Trophoblast cell (in vitro differentiated cells and primary cell): ENCODE measurements at regions not wholly inside any gene's neighbourhood (a gene's known extent, or its start where the extent isn't known, plus 50 kb on each side); places are given as distances from the start of the nearest gene placed in this dataset.
A peak's percentile ranks its signal among the peaks of the same experiment; 100 is the strongest.

Source experiments
- DNase-seq, 2 donors: peaks; one replicate each; pipeline ENCODE4 v3.0.0-alpha.2; 2016
- H2AFZ ChIP-seq: 2 replicates; pipeline ENCODE4 v1.6.1; 2013; ENCODE audit warnings: low read length, moderate library complexity, mild to moderate bottlenecking; ENCODE audit not compliant: insufficient read depth, poor library complexity
- H2AK5ac ChIP-seq: 2 replicates; pipeline ENCODE4 v1.6.1; 2013; ENCODE audit warnings: mild to moderate bottlenecking, low read length
- H2BK120ac ChIP-seq: 2 replicates; pipeline ENCODE4 v1.6.1; 2013; ENCODE audit warnings: low read length, mild to moderate bottlenecking, moderate library complexity; ENCODE audit not compliant: insufficient read depth, poor library complexity
- H2BK12ac ChIP-seq: 2 replicates; pipeline ENCODE4 v1.6.1; 2013; ENCODE audit warnings: mild to moderate bottlenecking, low read length, moderate library complexity
- H2BK5ac ChIP-seq: 2 replicates; pipeline ENCODE4 v1.6.1; 2013; ENCODE audit warnings: low read length, low read depth, moderate library complexity, mild to moderate bottlenecking; ENCODE audit not compliant: poor library complexity
- H3K14ac ChIP-seq: 2 replicates; pipeline ENCODE4 v1.6.1; 2013; ENCODE audit warnings: mild to moderate bottlenecking, low read length
- H3K18ac ChIP-seq: 2 replicates; pipeline ENCODE4 v1.6.1; 2013; ENCODE audit warnings: mild to moderate bottlenecking, low read length
- H3K23ac ChIP-seq: 2 replicates; pipeline ENCODE4 v1.6.1; 2013; ENCODE audit warnings: low read length
- H3K27ac ChIP-seq: 2 replicates; pipeline ENCODE4 v1.5.1; 2013; ENCODE audit warnings: low read depth, mild to moderate bottlenecking, inconsistent platforms, low read length, moderate library complexity
- H3K27me3 ChIP-seq: 2 replicates; pipeline ENCODE4 v1.6.1; 2013; ENCODE audit warnings: inconsistent platforms, mild to moderate bottlenecking, low read length, moderate library complexity; ENCODE audit not compliant: insufficient read depth
- H3K36me3 ChIP-seq, 2 experiments: 1 replicate in 1 of 2; 2 replicates in 1 of 2; pipeline ENCODE4 v1.6.1; 2013; ENCODE audit warnings: low read length in 2 of 2, mild to moderate bottlenecking in 2 of 2, moderate library complexity in 1 of 2; ENCODE audit not compliant: insufficient read depth in 2 of 2, control insufficient read depth in 1 of 2
- H3K4ac ChIP-seq: 2 replicates; pipeline ENCODE4 v1.6.1; 2013; ENCODE audit warnings: low read depth, mild to moderate bottlenecking, low read length, moderate library complexity
- H3K4me1 ChIP-seq, 2 experiments: 1 replicate in 1 of 2; 2 replicates in 1 of 2; pipeline ENCODE4 v1.6.1; 2013; ENCODE audit warnings: low read length in 2 of 2, mild to moderate bottlenecking in 2 of 2, moderate library complexity in 1 of 2; ENCODE audit not compliant: insufficient read depth in 2 of 2, control insufficient read depth in 1 of 2
- H3K4me2 ChIP-seq: 2 replicates; pipeline ENCODE4 v1.6.1; 2013; ENCODE audit warnings: inconsistent platforms, mild to moderate bottlenecking, low read length, moderate library complexity
- H3K4me3 ChIP-seq: 2 replicates; pipeline ENCODE4 v1.5.1; 2013; ENCODE audit warnings: mild to moderate bottlenecking, low read depth, low read length, inconsistent platforms
- H3K79me1 ChIP-seq: one replicate; pipeline ENCODE4 v1.6.1; 2013; ENCODE audit warnings: low read length
- H3K79me2 ChIP-seq: 2 replicates; pipeline ENCODE4 v1.6.1; 2013; ENCODE audit warnings: low read length, mild to moderate bottlenecking; ENCODE audit not compliant: control insufficient read depth, insufficient read depth, poor library complexity
- H3K9ac ChIP-seq: 2 replicates; pipeline ENCODE4 v1.6.1; 2013; ENCODE audit warnings: mild to moderate bottlenecking, low read length
- H3K9me3 ChIP-seq: 2 replicates; pipeline ENCODE4 v1.6.1; 2013; ENCODE audit warnings: low read depth, mild to moderate bottlenecking, control low read depth, inconsistent platforms, low read length; ENCODE audit not compliant: insufficient read depth
- H4K12ac ChIP-seq: 2 replicates; pipeline ENCODE4 v1.6.1; 2013; ENCODE audit warnings: low read depth, mild to moderate bottlenecking, low read length, moderate library complexity
- H4K8ac ChIP-seq: 2 replicates; pipeline ENCODE4 v1.6.1; 2013; ENCODE audit warnings: low read depth, mild to moderate bottlenecking, low read length, moderate library complexity
- H4K91ac ChIP-seq: one replicate; pipeline ENCODE4 v1.6.1; 2013; ENCODE audit warnings: low read depth, mild to moderate bottlenecking, low read length, moderate library complexity
- WGBS: extraction: QIAGEN DNeasy Blood & Tissue Kit; methylation state at CpG from one replicate; pipeline ENCODE4 v1.1.7; 2013; ENCODE audit warnings: missing lambda C conversion rate; ENCODE audit not compliant: insufficient read length, insufficient coverage; ENCODE audit errors: extremely low coverage; 5-methylcytosine and 5-hydroxymethylcytosine counted together

- Histone ChIP-seq H2BK120ac (no peak overlapping the region), H3K9ac (no peak overlapping the region), H2BK12ac (no peak overlapping the region), H3K79me2 (no peaks in the 10 kb centered on the region), H2BK5ac (no peak overlapping the region), H2AK5ac (no peak overlapping the region), H3K36me3 (no peaks in the 10 kb centered on the region), H4K8ac (no peak overlapping the region), H3K79me1 (no peaks in the 10 kb centered on the region), H4K91ac (no peak overlapping the region), H3K23ac (no peak overlapping the region), H3K4me3 (no peak overlapping the region), H2AFZ (no peak overlapping the region), H3K4me2 (no peak overlapping the region), H3K9me3 (peaks cover 2% of the 10 kb centered on the region), H3K18ac (no peak overlapping the region), H3K27ac (no peak overlapping the region), H3K14ac (no peak overlapping the region), H4K12ac (no peak overlapping the region), H3K27me3 (no peaks in the 10 kb centered on the region), H3K4me1 (peaks cover 4 to 7% of the 10 kb centered on the region in 2 experiments), H3K4ac (no peak overlapping the region)
- WGBS, result no CpG with 5 or more reads among the region's 2 CpGs
- DNase-seq, result no peak
These were observed 114.3 kb upstream of the SLC25A48 start for GRCh38 chr5:135720191-135720590.

- no peak overlapping the region for H4K12ac ChIP-seq
These were observed 114.9 kb upstream of the SLC25A48 start for GRCh38 chr5:135719428-135720063.

GRCh38 chr5:135718651-135719050 is 115.8 kb upstream of the SLC25A48 start:
- no CpG with 5 or more reads among the region's 1 CpG for WGBS
- Histone ChIP-seq H3K27me3 (no peaks in the 10 kb centered on the region), H2AFZ (no peak overlapping the region)

More at GRCh38 chr5:135719428-135720063, 114.9 kb upstream of the SLC25A48 start:
- H3K4ac ChIP-seq, result no peak overlapping the region
- peak overlapping the region; percentile 25 for H3K4me3 ChIP-seq
- WGBS, result no CpG with 5 or more reads among the region's 4 CpGs
- no peaks in the 10 kb centered on the region for H3K27me3 ChIP-seq
- no peak overlapping the region for H3K23ac ChIP-seq
- H2BK12ac ChIP-seq, result no peak overlapping the region
- peaks cover 2% of the 10 kb centered on the region for H3K9me3 ChIP-seq
- H2BK120ac ChIP-seq, result no peak overlapping the region
- no peak overlapping the region for H2AFZ ChIP-seq
- no peaks in the 10 kb centered on the region for H3K36me3 ChIP-seq
- H3K79me1 ChIP-seq, result no peaks in the 10 kb centered on the region
- no peak overlapping the region for H2BK5ac ChIP-seq
- no peak for DNase-seq
- no peak overlapping the region for H3K4me2 ChIP-seq
- no peak overlapping the region for H3K27ac ChIP-seq
- no peak overlapping the region for H4K8ac ChIP-seq
- H3K4me1 ChIP-seq, result peaks cover 10% of the 10 kb centered on the region in 2 experiments
- H2AK5ac ChIP-seq, result peak overlapping the region; percentile 36
- H4K91ac ChIP-seq, result no peak overlapping the region
- peak overlapping the region; percentile 22 for H3K14ac ChIP-seq
- H3K18ac ChIP-seq, result no peak overlapping the region
- no peaks in the 10 kb centered on the region for H3K79me2 ChIP-seq
- H3K9ac ChIP-seq, result no peak overlapping the region

GRCh38 chr5:135718151-135718550 is 116.3 kb upstream of the SLC25A48 start:
- Histone ChIP-seq H3K9me3 (peaks cover 2% of the 10 kb centered on the region), H4K12ac (no peak overlapping the region), H3K4me2 (no peak overlapping the region), H4K8ac (no peak overlapping the region), H3K18ac (no peak overlapping the region), H4K91ac (no peak overlapping the region), H3K79me1 (peaks cover 5% of the 10 kb centered on the region), H3K9ac (no peak overlapping the region), H3K36me3 (no peaks in the 10 kb centered on the region), H3K14ac (no peak overlapping the region), H2BK5ac (no peak overlapping the region), H3K23ac (no peak overlapping the region), H3K4ac (no peak overlapping the region), H2AK5ac (no peak overlapping the region), H3K79me2 (no peaks in the 10 kb centered on the region), H2BK120ac (no peak overlapping the region), H3K27ac (no peak overlapping the region), H2AFZ (no peak overlapping the region), H2BK12ac (no peak overlapping the region), H3K4me1 (peaks cover 16 to 19% of the 10 kb centered on the region in 2 experiments), H3K27me3 (no peaks in the 10 kb centered on the region), H3K4me3 (no peak overlapping the region)
- no CpG with 5 or more reads among the region's 4 CpGs for WGBS
- peak; percentile 48 to 68 for DNase-seq

More at GRCh38 chr5:135718651-135719050, 115.8 kb upstream of the SLC25A48 start:
- no peaks in the 10 kb centered on the region for H3K36me3 ChIP-seq
- H3K4me2 ChIP-seq, result no peak overlapping the region
- no peak overlapping the region for H4K91ac ChIP-seq
- peaks cover 16 to 18% of the 10 kb centered on the region in 2 experiments for H3K4me1 ChIP-seq
- H2BK5ac ChIP-seq, result no peak overlapping the region
- H3K9me3 ChIP-seq, result peaks cover 2% of the 10 kb centered on the region
- H3K14ac ChIP-seq, result no peak overlapping the region
- H3K79me2 ChIP-seq, result no peaks in the 10 kb centered on the region
- H3K9ac ChIP-seq, result no peak overlapping the region
- no peak overlapping the region for H4K12ac ChIP-seq
- DNase-seq, result no peak
- H2AK5ac ChIP-seq, result no peak overlapping the region
- no peak overlapping the region for H3K27ac ChIP-seq
- H3K79me1 ChIP-seq, result peaks cover 5% of the 10 kb centered on the region
- H3K18ac ChIP-seq, result no peak overlapping the region
- H2BK12ac ChIP-seq, result no peak overlapping the region
- H2BK120ac ChIP-seq, result no peak overlapping the region
- H4K8ac ChIP-seq, result no peak overlapping the region
- no peak overlapping the region for H3K4ac ChIP-seq
- no peak overlapping the region for H3K4me3 ChIP-seq
- no peak overlapping the region for H3K23ac ChIP-seq
